ENCODE measurements at regions not wholly inside any gene's neighbourhood (a gene's known extent, or its start where the extent isn't known, plus 50 kb on each side); places are given as distances from the start of the nearest gene placed in this dataset.

- no peak for TF ChIP-seq PRDM2 (tag by site-specific recombination; IDR thresholded peaks at IDR 0.05; ENCODE audit: borderline replicate concordance)
- TF ChIP-seq ZXDB (tag by site-specific recombination; IDR thresholded peaks at IDR 0.05), result no peak
- TF ChIP-seq SP3 (tag by site-specific recombination; IDR thresholded peaks at IDR 0.05), result no peak
- TF ChIP-seq ZNF514 (tag by site-specific recombination; IDR thresholded peaks at IDR 0.05), result no peak
- TF ChIP-seq KLF7 (tag by site-specific recombination; IDR thresholded peaks at IDR 0.05; ENCODE audit: borderline replicate concordance), result no peak
- no peak for TF ChIP-seq HOXC10 (CRISPR knock-in tag; IDR thresholded peaks at IDR 0.05)
- no peak for TF ChIP-seq ZNF335 (tag by site-specific recombination; conservative IDR thresholded peaks at IDR 0.05)
Measured at GRCh38 chr6:120230008-120230407, 880.4 kb upstream of the MAN1A1 start (continued).

GRCh38 chr6:120228297-120228696 lies 878.7 kb upstream of the MAN1A1 start:
- H3K27ac ChIP-seq (ENCODE audit: extremely low read depth, low read depth, low read length), result no peak overlapping the region
- CTCF ChIA-PET, result interaction anchor here (0.9 kb wide), 1 partner anchor 216 kb away, joined by 3 read pairs; no protein-coding TSS in a partner anchor
- no peak for TF ChIP-seq ZXDB (tag by site-specific recombination; IDR thresholded peaks at IDR 0.05)
- no peak for TF ChIP-seq FEZF1 (tag by site-specific recombination; IDR thresholded peaks at IDR 0.05)
- no peak for TF ChIP-seq ZNF654 (tag by site-specific recombination; IDR thresholded peaks at IDR 0.05; ENCODE audit: low read depth)
- TF ChIP-seq, protein P1, sequence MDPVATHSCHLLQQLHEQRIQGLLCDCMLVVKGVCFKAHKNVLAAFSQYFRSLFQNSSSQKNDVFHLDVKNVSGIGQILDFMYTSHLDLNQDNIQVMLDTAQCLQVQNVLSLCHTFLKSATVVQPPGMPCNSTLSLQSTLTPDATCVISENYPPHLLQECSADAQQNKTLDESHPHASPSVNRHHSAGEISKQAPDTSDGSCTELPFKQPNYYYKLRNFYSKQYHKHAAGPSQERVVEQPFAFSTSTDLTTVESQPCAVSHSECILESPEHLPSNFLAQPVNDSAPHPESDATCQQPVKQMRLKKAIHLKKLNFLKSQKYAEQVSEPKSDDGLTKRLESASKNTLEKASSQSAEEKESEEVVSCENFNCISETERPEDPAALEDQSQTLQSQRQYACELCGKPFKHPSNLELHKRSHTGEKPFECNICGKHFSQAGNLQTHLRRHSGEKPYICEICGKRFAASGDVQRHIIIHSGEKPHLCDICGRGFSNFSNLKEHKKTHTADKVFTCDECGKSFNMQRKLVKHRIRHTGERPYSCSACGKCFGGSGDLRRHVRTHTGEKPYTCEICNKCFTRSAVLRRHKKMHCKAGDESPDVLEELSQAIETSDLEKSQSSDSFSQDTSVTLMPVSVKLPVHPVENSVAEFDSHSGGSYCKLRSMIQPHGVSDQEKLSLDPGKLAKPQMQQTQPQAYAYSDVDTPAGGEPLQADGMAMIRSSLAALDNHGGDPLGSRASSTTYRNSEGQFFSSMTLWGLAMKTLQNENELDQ (tag by site-specific recombination; IDR thresholded peaks at IDR 0.05; ENCODE audit: low read depth), result no peak
- no peak for TF ChIP-seq ZNF585B (tag by site-specific recombination; IDR thresholded peaks at IDR 0.05)
- no peak for TF ChIP-seq TCF7L2 (IDR thresholded peaks at IDR 0.05; ENCODE audit: borderline replicate concordance, low read depth, low read length)
- TF ChIP-seq, protein P2, sequence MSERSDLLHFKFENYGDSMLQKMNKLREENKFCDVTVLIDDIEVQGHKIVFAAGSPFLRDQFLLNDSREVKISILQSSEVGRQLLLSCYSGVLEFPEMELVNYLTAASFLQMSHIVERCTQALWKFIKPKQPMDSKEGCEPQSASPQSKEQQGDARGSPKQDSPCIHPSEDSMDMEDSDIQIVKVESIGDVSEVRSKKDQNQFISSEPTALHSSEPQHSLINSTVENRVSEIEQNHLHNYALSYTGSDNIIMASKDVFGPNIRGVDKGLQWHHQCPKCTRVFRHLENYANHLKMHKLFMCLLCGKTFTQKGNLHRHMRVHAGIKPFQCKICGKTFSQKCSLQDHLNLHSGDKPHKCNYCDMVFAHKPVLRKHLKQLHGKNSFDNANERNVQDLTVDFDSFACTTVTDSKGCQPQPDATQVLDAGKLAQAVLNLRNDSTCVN (tag by site-specific recombination; optimal IDR thresholded peaks at IDR 0.05), result no peak
- TF ChIP-seq, protein P3, sequence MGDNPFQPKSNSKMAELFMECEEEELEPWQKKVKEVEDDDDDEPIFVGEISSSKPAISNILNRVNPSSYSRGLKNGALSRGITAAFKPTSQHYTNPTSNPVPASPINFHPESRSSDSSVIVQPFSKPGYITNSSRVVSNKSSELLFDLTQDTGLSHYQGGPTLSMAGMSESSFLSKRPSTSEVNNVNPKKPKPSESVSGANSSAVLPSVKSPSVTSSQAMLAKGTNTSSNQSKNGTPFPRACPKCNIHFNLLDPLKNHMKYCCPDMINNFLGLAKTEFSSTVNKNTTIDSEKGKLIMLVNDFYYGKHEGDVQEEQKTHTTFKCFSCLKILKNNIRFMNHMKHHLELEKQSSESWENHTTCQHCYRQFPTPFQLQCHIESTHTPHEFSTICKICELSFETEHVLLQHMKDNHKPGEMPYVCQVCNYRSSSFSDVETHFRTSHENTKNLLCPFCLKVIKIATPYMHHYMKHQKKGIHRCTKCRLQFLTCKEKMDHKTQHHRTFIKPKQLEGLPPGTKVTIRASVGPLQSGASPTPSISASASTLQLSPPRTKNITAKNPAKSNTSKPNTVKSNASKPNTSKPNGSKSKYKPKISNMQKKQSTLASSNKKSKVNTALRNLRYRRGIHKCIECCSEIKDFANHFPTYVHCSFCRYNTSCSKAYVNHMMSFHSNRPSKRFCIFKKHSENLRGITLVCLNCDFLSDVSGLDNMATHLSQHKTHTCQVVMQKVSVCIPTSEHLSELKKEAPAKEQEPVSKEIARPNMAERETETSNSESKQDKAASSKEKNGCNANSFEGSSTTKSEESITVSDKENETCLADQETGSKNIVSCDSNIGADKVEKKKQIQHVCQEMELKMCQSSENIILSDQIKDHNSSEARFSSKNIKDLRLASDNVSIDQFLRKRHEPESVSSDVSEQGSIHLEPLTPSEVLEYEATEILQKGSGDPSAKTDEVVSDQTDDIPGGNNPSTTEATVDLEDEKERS (tag by site-specific recombination; IDR thresholded peaks at IDR 0.05), result no peak
- no peak for TF ChIP-seq ZNF837 (tag by site-specific recombination; IDR thresholded peaks at IDR 0.05)
- TF ChIP-seq BCL11B (tag by site-specific recombination; IDR thresholded peaks at IDR 0.05; ENCODE audit: low read depth), result no peak
- TF ChIP-seq ZNF146 (tag by site-specific recombination; IDR thresholded peaks at IDR 0.05), result no peak
- TF ChIP-seq ZNF248 (tag by site-specific recombination; IDR thresholded peaks at IDR 0.05), result no peak
- no peak for TF ChIP-seq ZNF2 (tag by site-specific recombination; IDR thresholded peaks at IDR 0.05)
- TF ChIP-seq ZNF560 (tag by site-specific recombination; IDR thresholded peaks at IDR 0.05; ENCODE audit: borderline replicate concordance), result no peak
- TF ChIP-seq ZFP69B (tag by site-specific recombination; IDR thresholded peaks at IDR 0.05), result no peak
- POLR2A ChIA-PET, result no interaction called here
- no peaks in the 10 kb centered on the region for H3K36me3 ChIP-seq (ENCODE audit: control insufficient read depth in 2 of 2, insufficient read depth in 1 of 2, low read length in 2 of 2)
- no peak overlapping the region for H3K4me3 ChIP-seq (ENCODE audit: low read depth, low read length)
- H3K4me1 ChIP-seq (ENCODE audit: control insufficient read depth, insufficient read depth, low read length), result no peaks in the 10 kb centered on the region
- H3K9me3 ChIP-seq (ENCODE audit: control insufficient read depth, insufficient read depth, low read depth, low read length), result no peaks in the 10 kb centered on the region

All from HEK293 (cell line).